Fibroblast of gingiva (primary cell): ENCODE measurements at regions not wholly inside any gene's neighbourhood (a gene's known extent, or its start where the extent isn't known, plus 50 kb on each side); places are given as distances from the start of the nearest gene placed in this dataset.

Experiments
- DNase-seq: peaks from one replicate; pipeline ENCODE4 v3.0.0-alpha.2; 2011; ENCODE audit warnings: low read depth

- DNase-seq, result no peak
Observed at GRCh38 chr13:94968757-94969086, 256.4 kb upstream of the SOX21 start.

GRCh38 chr13:94968040-94968756 is 255.9 kb upstream of the SOX21 start:
- DNase-seq, result no peak

DNA sequence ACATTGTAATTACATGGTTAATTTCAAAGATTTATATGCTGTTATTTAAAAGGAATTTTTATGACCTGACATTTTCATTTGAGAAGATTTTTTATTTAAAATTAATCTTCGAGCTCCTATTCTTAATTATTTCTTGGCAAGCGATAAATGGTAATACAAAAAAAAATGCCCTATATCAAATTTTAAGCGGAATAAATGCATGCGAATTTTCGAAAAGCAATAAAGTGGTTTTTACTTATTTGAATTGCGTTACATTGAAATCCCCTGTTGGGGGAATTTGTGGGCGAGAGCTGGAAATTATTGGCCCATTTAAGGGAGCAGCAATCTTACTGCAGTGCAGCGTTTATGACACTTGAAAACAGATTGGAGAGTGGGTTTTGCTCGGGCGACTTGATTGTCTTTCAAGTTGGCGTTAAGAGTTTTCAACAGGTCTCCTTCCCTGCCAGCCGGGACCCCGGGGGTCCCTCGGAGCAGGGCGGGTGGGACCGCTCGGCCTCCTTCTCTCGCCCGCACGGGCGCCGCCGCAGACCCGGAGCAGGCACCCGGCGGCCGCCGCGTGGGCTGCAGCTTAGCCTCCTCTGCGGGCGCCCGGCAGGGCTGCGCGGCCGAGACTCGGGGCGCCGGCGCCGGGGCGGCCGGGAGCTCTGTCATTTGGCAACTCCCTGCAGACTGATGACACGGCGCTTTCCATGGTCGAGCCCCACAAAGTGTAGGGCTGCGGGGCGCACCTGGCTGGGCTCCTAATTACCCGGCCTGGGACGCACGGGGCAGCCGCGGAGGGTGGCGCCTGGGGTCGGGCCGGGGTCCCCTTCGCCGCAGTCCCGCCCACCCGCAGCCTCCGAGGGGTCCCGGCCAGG is 255.1 kb upstream of the SOX21 start:
- DNase-seq, result no peak

- no peak for DNase-seq
Observed at GRCh38 chr13:94966422-94966955, 254.1 kb upstream of the SOX21 start.

GRCh38 chr13:94959626-94960025 is 247.3 kb upstream of the SOX21 start:
- DNase-seq, result no peak

DNA sequence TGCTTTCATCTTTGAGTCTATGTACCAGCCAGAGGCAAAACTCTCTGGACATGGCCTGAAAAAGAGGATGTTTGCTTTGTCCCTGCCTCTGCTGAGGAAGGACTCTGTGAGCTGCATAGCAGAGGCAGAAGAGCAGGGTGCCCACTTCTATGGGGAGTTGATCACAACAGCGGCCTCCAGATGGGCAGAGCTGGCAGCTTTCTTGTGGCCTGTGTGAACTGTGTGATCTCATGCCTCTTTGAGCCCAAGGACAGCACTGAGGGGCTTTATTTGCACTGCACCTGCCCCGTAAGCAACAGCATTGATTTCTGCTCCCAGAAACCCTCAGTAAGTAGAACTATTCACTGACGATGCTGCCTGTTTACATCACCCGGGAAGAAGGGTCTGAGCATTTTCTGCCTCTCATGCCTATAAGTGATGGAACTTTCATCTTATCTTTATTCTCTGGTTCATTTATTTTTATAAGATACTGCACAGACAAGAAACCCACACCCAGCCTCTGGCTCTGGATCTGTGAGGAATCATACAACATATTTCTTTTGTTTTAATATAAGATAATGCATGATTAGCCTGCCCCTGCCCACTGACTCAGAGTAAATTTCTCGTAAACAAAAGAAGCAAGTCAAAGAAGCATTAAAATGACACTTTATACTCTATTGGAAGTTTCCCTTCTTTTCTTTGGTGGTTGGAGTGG is 244.2 kb upstream of the SOX21 start:
- DNase-seq, result no peak

DNA sequence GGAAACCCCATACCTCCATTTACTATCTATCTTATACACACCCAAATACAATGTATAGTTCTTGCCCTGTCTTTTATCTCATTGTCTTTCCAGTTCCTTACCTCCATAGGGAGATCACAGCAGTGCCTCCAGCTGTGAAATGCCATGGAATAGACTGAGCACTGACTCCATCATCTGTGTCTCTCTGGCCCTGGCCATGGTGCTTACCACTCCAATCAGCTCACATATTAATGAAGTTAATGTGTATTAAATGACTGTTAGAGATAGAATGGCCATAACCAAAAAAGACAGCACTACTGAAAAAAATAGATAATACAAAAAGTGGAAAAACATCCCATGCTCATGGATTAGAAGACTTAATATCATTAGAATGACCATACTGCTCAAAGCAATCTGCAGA is 240.4 kb upstream of the SOX21 start:
- DNase-seq, result no peak

- DNase-seq, result no peak
Observed at GRCh38 chr13:94950303-94950702, 238.0 kb upstream of the SOX21 start.

- no peak for DNase-seq
Observed at GRCh38 chr13:94947965-94948371, 235.6 kb upstream of the SOX21 start.

DNA sequence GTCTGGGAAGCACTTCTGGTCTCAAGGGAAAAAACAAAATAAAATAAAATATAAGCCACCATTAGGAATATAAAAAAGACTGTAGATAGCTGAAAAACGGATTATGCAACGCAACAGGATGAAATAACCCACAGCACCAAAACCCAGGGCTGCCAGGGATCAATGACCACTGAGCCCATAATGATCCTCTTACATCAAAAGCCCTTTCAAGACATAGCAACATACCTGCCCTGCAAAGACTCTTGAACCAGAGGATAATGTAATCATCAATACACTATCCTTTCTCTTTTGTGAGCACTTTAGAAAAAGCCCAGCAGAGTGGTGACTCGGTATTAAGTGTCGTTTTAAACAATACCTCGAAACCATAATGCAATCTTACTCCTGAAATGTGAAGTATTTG is 235.0 kb upstream of the SOX21 start:
- DNase-seq, result no peak

DNA sequence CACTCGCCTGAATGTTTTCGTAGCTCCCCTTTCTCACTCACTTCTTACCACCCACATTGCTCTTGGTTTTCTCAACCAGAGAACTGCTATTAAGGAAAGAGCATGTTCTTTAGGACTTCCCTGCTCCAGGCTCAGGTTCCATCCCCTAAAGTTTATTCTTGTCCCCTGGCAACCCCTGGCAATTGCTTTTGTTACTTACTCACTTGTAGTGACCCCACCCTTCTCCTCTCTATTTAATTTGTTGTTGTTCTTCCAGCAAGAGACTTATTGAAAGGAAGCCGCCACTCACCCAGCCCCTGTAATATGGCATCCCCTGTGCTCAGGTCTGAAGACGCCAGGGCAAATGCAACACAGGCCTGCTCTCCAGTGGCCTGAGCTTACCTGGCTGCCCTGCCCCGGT is 233.7 kb upstream of the SOX21 start:
- DNase-seq, result no peak

DNA sequence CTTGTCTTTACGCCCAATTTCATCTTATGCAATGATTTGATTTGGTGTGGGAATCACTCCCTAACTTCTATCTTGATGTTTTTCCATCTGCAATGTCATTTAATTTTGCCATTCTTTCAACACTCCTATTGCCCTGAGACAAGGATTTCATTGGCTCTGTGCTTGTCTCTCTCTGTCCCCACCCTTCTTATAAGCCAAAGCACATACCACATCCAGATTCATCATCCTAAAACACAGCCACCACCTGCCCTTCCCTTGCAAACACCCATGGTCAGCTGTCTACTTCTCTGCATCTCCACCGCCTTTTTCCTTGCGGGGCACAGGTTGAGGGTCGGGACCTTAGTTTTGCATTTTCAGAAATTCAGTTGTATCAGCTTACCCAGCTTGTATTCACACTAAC is 225.8 kb upstream of the SOX21 start:
- DNase-seq, result no peak

DNA sequence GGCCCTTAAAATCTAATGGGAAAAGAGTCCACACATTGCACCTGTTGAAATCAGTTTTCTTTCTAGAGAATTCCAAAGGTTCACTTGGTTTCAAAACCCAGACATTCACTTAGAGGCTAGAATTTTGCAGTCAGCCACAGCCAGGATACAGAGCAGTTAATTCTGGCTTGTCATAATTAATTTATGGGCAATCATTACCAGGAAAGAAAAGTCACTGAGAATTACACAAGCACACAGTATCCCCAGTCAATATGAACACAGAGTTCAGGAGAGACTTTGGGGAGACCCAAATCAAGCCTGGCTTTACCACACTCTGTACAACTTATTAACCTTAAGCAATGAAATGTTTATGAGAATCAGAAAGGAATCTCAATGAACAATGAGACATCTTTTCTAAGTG is 224.3 kb upstream of the SOX21 start:
- no peak for DNase-seq

GRCh38 chr13:94933936-94934335 is 221.6 kb upstream of the SOX21 start:
- DNase-seq, result no peak

DNA sequence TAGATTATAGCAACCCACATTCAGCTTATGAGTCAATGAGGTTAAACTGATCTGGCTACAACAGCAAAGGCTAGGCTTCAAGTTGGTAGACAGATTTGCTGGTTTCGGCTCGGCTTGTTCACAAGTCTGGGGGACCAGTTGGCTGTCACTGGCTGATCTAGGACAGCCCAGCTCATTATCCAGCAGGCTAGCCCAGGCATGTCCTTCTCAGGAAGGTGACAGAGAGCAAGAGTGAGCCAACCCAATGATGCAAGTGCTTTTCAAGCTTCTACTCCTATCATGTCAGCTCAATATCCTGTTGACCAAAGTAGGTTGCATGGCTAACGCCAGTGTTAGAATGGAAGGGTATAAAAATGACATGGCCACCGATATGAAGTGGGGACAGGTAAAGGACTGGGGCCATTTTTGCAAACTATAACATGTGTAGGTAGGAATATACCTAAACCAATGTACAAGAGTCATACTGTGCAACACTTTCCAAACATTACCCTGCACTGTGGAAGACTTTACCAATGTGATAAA is 220.9 kb upstream of the SOX21 start:
- no peak for DNase-seq

GRCh38 chr13:94928127-94928775 is 215.9 kb upstream of the SOX21 start:
- no peak for DNase-seq

- DNase-seq, result no peak
Observed at GRCh38 chr13:94925263-94925662, 212.9 kb upstream of the SOX21 start.

DNA sequence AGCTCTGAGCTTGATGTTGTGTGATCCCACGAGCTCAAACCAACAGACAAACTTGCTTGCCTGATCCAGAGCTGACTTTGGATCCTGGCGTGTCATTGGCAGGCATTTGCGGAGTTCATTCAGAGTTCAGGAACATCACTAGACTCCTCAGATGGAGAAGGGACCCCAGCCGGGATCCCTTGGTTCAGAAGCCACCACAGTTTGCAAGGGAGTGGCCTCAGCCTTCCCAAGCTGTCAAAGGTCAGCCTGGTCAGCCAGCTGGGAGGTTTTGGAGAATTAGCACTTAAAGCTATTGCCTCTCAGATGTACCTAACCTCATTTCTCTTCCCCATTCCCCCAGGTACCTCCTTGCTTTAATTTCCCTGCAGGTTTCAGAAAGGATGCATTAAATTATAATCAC is 208.8 kb upstream of the SOX21 start:
- DNase-seq, result no peak

DNA sequence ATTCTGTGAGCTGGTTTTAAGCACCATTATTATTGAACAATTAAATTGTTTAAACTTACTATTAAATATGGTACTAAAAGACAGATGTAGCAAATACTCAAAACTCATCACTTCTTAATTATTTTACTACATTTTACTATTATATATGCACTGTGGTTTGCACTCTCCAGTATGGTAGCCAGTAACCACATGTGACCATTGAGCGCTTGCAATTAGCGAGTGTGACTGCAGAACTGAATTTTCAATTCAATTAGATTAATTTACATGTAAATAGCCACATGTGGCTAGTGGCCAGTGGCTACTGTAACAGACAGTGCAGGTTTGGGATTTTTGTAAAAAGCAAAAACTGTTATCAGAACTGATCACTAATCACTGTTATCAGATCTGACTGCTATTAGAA is 208.2 kb upstream of the SOX21 start:
- DNase-seq, result no peak

- no peak for DNase-seq
Observed at GRCh38 chr13:94917824-94918223, 205.5 kb upstream of the SOX21 start.

DNA sequence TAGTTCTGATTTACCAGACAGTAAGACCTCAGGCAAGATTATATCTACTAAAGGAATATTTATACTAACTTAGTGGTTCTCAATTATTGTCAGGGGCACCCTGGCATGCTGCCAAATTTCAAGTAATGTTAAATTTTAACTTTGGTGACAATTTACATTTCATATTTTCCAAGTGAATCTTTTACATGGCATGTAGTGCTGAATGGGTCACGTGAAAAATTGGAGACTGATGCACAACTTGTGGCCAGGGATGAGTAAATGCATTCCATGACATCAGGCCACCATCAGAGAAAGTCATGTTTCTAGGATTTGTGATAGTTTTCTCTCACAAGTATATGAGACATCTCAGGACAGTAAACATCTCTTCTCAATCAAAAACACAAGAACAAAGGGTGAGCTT is 202.6 kb upstream of the SOX21 start:
- no peak for DNase-seq

DNA sequence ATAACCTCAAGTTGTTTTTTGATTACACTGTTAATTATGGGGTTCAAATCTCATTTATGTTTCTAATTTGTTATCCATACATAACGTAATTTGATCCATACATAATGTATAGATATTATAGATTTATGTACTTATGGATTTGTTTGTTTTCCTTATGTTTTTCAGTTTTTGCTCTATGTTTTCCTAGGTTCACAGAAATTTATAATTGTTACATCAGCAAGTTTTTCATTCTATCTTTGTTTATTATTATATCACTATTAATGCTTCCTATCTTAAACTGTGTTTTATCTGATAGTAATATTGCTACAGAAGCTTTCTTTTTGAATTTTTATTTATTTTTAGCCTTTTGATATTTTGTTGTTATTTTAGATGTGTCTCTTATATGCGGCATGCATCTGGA is 194.3 kb upstream of the SOX21 start:
- DNase-seq, result no peak
